HUDEP-2 (cell line): ENCODE measurements at regions not wholly inside any gene's neighbourhood (a gene's known extent, or its start where the extent isn't known, plus 50 kb on each side); places are given as distances from the start of the nearest gene placed in this dataset.

Experiments
- DNase-seq, 76 experiments: peaks; one replicate each; lab custom pipeline; 2025; ENCODE audit not compliant: unreplicated experiment in 76 of 76; lab: John Stamatoyannopoulos, UW

DNA sequence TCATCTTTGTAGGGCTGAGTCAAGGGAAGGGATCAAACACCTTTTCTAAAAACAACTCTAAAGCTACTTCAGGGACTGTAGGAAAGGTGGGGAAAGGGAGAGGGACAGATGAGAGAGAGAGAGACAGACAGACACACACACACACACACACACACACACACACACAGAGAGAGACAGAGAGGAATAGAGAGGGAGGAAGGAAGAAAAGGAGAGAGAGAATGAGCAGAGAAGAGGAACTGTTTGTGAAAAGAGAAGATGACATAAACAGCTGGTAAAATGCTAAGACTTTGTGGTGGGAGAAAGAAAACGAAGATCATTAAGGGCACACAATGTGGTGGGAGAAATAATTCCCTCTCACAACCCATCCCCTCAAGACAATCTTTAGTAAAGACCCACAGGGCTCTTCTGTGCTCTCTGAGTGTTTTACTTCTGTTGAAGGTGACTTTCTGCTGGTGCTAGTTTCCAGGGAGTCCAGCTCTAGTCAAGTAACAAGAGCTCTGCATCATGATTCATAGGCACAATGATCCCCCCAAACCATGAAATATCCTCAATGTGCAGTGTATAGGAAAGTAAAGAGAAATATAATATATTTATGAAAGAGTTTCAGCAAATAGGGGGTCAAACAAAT is 77.2 kb upstream of the STK17B start:
- DNase-seq = no peak

- DNase-seq = no peak
Measured at GRCh38 chr2:196249171-196249570, 77.8 kb upstream of the STK17B start.

DNA sequence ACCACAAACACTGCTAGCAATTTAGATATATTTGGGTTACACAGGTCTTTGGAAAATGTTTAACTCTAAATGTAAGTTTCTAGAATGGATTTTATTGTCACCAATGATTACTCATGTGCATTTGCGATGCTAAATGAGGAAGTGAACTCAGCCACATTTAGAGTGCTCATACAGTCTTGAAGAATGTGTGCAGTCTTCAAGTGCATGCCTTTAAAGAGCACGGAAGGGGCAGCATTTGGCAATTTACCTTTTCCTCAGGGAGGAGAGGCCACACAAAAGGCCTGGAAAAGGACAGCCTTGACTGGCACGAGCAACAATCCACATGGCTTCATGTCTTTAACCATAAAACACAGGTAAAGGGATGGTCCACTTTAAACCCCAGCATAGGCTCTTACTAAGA is 78.5 kb upstream of the STK17B start:
- DNase-seq = no peak

DNA sequence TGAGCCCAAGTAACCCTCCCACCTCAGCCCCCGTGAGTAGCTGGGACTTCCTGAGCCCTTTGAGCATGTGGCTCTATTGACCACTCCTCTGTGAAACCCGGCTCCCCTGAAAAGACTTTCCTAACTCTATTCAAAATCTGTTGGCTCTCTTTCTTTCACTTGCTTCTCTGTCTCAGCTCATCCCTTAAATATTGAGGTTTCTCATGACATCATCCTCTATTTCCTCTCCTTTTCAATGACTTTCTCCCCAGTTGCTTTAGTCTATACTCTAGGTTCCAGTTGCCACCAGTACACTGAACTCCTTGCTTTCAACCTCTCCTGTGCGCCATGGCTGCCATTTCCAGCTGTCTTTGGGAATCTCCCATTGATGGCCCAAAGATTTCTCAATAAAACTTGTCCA is 79.8 kb upstream of the STK17B start:
- DNase-seq = no peak

GRCh38 chr2:196252408-196253115 is 81.2 kb upstream of the STK17B start:
- no peak for DNase-seq

DNA sequence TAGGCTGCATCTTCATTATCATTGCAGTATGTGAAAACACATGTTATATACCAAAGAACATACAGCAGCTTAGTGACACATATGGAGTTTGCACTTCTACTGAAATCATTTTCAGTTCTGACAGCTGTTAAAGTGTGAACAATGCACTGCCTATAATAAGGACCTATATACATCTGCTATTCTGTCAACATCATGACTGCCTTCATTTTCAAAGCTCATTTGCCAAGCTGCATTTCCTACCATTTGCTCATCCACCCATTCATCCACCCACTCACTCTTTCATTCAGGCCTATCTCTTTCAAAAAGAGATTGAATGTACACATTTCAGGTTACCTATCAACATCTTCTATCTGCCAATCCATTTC is 81.7 kb upstream of the STK17B start:
- no peak for DNase-seq

DNA sequence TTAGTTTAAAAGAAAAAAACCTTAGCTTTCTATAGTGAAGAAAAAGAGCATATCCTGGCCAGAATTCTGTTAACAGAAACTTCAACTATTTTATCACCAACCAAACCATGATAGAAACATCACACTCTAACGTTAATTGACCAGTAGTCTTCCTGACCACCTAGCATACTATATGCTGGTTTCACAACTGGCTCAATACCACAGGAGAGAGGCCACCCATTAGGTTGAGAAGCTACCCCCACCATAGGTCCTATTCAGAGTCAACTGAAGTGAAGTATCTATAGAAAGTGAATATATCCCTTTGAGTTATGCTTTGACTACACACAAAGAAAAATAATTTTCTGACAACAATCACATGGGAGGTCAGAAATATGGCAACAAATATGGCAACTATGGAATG is 85.2 kb upstream of the STK17B start:
- no peak for DNase-seq

DNA sequence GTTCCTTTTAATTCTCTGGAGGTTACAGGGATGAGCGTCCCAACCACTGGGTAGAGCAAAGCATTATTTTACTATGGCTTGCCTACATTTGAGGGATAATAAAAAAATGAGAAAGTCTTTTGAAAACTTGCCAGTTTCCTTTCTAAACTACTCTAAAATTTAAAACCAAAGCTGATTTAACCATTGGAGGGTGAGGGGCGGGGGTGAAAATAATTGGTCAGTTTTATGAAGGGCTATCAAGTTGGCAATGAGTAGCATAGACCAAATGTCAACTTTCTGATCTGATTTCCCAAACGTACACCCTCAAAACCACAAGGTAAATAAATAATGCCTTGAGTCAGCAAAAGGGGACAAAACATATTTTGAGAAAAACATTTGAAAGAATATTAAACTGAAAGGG is 85.7 kb upstream of the STK17B start:
- no peak for DNase-seq

GRCh38 chr2:196258407-196258806 is 87.0 kb upstream of the STK17B start:
- DNase-seq = no peak

DNA sequence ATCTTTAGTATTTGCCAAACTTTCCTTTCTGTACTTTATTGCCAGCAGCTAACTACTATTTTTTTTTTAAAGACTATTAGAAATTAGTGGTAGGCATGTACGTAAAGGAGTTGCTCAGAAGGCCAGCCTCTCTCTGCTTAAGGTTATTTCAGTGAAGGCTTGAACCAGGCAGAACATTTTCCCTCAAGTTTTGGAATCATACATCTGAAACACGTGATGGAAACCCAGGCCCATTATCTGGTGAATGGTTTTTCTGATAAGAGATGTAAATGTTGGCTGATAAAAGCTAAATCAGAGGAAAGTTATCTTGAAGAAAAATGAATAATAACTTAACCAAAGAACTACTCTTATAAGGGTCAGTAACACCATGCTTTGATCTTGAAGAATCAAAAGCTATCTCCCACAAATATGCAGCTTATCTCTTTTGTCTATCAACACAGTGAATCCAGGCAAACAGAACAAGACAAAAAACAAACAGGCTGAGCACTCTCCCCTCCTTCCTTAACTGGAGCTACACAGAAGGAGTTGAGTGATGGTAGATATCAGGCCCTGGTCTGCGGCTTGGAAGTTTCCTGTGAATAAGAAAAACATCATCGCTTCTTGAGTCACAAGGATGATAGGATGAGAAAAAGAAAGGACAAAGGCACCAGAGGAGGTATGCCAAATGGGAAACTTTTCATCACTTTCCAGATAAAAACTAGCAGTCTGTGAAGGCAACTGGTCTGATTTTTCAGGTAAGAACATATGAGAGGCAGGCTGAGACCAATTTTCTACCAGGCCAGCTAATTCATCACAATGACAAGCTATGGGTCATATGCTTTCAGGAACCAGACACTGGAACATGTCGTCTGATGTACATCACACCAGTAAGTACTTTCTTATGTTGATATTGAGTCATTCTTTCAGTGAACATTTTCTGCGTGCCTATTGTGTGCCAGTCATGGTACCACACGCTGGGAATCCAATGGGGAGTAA is 88.4 kb upstream of the STK17B start:
- DNase-seq = peak in 9 of 76 experiments; percentile 4 to 46 (median 26)

DNA sequence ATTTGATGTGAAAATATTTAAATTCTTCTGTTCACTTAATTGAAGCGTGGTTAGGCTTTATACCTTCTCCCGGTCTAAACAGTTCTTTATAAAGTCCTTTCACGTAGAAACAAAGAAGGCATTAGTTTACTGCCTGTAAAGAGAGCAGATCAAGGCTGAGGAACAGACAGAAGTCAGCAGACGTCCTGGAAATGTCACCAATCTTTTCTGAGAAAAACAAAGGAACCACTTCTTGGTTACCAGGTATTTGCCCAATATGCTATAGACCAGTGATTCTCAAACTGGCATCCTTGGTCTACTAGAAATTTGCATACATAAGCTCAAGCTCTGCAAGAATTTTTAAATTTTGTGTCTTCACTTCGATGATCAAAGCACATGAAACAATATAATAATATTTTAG is 89.2 kb upstream of the STK17B start:
- DNase-seq = no peak

DNA sequence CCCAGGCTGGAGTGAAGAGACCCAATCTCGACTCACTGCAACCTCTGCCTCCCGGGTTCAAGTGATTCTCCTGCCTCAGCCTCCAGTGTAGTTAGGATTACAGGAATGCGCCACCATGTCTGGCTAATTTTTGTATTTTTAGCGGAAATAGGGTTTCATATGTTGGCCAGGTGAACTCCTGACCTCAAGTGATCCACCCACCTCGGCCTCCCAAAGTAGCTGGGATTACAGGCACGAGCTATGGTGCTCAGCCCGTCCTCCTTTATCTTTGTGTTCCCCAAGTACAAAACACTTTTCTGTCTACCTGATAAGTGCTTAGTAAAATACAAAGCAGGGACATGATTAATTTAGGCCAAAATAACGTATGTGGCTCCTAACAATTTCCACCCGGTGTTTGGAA is 91.2 kb upstream of the STK17B start:
- no peak for DNase-seq

DNA sequence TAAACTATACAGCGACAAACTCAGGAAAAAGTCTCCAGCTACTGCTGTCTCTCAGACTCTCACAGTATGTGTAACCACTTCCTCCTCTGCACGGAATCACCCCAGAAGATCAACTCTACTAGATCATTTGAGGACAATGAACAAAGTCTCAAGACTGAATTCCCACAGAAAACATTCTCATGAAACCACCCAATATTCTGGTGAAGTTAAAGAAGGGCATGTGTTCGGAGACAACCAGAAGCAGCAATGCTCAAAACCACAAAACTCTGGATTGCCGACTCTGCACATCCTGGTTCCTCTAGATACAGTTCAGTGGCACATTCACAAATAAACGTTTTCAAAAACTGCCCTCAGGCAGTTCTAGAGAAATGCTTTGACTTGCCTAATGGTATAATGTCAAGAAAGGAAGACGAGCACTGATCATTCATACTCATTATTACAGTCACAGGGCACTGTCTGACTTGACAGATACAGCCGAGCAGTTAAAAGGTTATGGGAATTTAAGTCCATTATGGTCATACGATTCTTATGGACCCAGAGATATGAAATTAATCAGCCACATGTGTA is 91.9 kb upstream of the STK17B start:
- peak in 9 of 76 experiments; percentile 7 to 62 (median 31) for DNase-seq

DNA sequence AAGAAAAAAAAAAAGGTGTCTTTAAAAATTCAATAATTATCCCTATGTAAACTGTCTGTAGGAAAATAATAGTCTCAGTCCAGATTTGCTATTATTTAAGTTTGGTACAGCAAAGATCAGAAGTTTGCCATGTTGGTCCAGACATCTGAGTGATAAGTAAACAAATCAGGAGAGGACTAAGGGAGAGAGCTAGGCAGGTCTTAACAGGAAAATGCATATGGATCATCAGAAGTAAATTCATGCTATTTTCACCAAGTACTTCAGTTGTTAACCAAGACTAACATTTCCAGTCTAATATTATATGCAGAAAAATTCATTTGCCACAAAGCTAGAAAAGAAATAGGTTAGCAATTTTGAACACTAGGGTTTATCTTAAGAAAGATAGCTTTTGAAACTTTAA is 95.0 kb upstream of the STK17B start:
- no peak for DNase-seq

- DNase-seq = no peak
Measured at GRCh38 chr2:196266855-196267254, 95.5 kb upstream of the STK17B start.

DNA sequence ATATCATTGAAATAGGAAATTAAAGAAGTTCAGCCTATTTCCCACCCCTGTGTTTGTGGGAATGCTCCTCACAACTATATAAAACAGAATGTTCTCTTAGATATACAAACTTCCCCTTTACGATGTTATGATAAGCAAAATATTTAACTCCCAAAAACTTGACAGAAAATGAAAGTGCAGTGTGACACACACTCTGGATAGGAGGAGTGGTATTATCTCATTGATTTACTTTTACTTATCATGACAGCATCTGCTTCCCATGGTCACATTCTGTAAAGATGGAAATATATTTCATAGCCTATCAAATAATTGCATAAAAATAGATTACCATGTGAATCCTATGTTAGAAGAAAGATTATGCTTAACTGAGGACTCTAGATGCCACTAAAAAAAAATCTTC is 96.6 kb upstream of the STK17B start:
- DNase-seq = no peak

- no peak for DNase-seq
Measured at GRCh38 chr2:196268538-196269338, 97.4 kb upstream of the STK17B start.

GRCh38 chr2:196271795-196272194 is 100.4 kb upstream of the STK17B start:
- DNase-seq = no peak

GRCh38 chr2:196274387-196274809 is 103.0 kb upstream of the STK17B start:
- no peak for DNase-seq

DNA sequence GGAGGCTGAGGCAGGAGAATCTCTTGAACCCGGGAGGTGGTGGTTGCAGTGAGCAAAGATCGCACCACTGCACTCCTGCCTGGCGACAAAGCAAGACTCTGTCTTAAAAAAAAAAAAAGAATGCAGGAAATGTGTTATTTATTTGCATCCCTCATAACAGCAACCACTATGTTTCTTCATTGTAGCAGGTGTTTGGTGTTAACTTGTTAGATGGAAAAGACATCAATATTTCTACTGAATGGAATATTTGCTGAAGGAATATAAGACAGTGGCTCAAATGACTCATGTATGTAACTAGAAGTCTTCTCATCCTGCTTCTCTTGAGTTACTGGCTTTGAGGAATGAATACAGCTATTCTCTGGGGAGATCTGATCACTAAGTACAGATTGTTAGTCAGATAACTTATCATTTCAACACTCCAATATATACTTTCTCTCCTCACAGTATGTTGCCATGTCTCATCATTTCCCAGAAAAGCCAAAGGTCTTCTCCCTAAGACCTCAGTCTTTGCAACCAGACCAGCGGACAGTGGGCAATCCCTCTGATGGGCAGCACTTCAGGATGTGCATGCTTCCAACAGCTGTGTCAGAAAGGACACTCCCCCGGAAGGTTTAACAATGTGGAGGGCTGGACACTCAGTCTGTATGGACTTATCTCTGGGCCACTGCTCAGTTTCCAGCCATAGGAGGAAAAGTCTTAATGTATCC is 104.4 kb upstream of the STK17B start:
- DNase-seq = no peak
